ENCODE measurements at regions not wholly inside any gene's neighbourhood (a gene's known extent, or its start where the extent isn't known, plus 50 kb on each side); places are given as distances from the start of the nearest gene placed in this dataset.

GRCh38 chr13:29947839-29948238 lies 97.4 kb upstream of the UBL3 start:
- TF ChIP-seq POLR2A (IDR thresholded peaks at IDR 0.05) (no peak), POLR2AphosphoS5 (IDR thresholded peaks at IDR 0.05) (no peak)
- TF ChIP-seq, protein P1, sequence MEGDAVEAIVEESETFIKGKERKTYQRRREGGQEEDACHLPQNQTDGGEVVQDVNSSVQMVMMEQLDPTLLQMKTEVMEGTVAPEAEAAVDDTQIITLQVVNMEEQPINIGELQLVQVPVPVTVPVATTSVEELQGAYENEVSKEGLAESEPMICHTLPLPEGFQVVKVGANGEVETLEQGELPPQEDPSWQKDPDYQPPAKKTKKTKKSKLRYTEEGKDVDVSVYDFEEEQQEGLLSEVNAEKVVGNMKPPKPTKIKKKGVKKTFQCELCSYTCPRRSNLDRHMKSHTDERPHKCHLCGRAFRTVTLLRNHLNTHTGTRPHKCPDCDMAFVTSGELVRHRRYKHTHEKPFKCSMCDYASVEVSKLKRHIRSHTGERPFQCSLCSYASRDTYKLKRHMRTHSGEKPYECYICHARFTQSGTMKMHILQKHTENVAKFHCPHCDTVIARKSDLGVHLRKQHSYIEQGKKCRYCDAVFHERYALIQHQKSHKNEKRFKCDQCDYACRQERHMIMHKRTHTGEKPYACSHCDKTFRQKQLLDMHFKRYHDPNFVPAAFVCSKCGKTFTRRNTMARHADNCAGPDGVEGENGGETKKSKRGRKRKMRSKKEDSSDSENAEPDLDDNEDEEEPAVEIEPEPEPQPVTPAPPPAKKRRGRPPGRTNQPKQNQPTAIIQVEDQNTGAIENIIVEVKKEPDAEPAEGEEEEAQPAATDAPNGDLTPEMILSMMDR (IDR thresholded peaks at IDR 0.05), result no peak

Measured in breast epithelium (tissue), 3 donors.